GM18907 (cell line): ENCODE measurements at regions not wholly inside any gene's neighbourhood (a gene's known extent, or its start where the extent isn't known, plus 50 kb on each side); places are given as distances from the start of the nearest gene placed in this dataset.

ENCODE experiments used
- ATAC-seq: cut with Tn5 transposase; IDR thresholded peaks from one replicate; pipeline ENCODE4 v1.9.1; 2021; ENCODE audit warnings: mild to moderate bottlenecking, moderate library complexity; ENCODE audit not compliant: unreplicated experiment

DNA sequence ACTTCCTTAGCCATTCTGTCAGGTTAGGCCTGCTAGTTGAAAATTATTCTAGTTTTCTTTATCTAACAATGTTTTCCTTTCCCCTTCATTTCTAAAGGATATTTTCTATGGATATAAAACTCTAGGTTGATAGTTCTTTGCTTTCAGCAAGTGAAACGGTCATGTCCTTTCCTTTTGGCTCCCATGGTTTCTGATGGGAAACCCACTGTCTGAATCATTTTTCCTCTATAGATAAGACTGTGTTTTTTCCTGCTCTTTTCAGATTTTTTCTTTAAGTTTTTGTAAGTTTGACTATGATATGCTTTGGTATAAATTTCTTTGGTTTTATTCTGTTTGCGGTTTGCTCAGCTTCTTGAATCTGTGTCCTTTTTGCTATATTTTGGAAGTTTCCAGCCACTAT, 800.9 kb downstream of the USP25 start:
- ATAC-seq = no peak

GRCh38 chr21:16532840-16533239, 803.1 kb downstream of the USP25 start:
- no peak for ATAC-seq

DNA sequence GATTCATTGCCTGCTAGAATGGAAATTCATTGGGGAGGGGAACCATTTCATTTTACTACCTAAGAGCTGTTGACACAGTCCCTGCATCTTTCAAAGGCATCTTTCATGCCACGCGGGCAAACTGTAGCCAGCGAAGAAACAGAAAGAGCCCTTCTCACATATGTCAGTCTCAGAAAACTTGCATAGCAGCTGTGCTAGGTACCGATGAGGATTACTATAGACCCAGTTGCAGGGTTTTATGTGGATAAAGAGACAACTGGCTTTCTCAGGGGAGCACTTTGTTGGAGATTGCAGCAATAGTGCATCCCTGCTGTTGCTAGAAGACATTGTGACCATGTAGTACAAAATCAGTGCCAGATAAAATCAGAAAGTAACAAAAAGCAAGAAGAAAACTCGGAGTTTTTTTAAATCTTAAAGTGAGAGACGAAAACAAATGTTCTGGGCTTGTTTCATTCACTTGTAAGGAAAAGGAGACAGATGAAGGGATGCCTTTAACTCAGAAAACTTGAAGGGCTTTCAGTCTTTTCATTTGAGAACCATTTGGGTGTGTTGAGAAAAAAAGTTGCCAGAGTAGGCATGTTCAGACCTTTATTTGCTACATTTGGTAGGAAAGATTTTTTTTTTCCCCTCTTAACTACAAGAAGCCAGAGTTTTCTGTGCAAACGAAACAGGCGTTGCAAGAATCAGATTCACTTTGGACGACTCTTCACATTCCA, 804.1 kb downstream of the USP25 start:
- no peak for ATAC-seq

GRCh38 chr21:16534408-16535101, 804.8 kb downstream of the USP25 start:
- ATAC-seq = no peak

- no peak for ATAC-seq
Observed at GRCh38 chr21:16535102-16535422, 805.3 kb downstream of the USP25 start.

DNA sequence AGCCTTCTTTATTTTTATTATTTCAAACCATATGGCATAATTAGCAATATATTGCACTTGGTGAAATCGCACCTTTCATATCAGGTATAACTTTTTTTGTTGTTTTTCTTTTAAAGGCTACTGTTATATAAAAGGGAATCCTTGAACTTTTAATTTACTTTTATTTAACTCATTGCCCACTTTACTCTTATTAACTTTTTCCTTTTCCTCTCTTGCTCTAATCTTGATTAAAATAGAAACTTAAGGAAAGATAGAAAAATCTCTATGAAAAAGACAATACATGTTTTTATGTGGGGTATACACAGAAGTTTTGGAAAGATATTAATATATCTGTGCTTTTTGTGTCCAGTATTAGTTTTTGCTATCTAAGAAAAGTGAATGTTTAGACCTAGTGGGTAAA, 805.8 kb downstream of the USP25 start:
- no peak for ATAC-seq

GRCh38 chr21:16536140-16536539, 806.4 kb downstream of the USP25 start:
- ATAC-seq = no peak

- no peak for ATAC-seq
Observed at GRCh38 chr21:16536643-16537434, 807.1 kb downstream of the USP25 start.

GRCh38 chr21:16537501-16537900, 807.7 kb downstream of the USP25 start:
- no peak for ATAC-seq

- ATAC-seq = no peak
Observed at GRCh38 chr21:16538405-16538804, 808.6 kb downstream of the USP25 start.

DNA sequence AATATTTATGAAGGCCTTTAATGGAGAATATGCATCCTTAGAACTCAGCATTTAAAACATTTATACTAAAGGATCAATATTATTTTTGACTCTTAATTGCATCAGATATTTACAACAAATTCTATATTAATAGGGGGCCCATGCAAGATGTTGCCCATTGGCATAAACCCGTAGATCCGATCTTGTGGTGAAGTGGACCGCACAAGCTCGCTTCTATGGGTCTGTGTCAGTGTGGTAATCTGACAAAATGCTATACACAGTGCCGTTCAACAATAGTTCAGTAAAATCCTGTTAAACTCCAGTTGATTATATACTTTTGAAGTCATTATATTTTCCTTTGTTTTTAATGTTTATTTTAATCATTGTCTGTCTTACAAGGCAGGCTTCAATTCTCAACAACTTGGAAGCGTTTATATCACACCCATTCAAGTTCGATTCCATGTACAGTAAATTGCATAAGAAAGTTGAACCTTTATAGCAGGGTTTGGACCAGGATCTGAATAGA, 809.2 kb downstream of the USP25 start:
- no peak for ATAC-seq

DNA sequence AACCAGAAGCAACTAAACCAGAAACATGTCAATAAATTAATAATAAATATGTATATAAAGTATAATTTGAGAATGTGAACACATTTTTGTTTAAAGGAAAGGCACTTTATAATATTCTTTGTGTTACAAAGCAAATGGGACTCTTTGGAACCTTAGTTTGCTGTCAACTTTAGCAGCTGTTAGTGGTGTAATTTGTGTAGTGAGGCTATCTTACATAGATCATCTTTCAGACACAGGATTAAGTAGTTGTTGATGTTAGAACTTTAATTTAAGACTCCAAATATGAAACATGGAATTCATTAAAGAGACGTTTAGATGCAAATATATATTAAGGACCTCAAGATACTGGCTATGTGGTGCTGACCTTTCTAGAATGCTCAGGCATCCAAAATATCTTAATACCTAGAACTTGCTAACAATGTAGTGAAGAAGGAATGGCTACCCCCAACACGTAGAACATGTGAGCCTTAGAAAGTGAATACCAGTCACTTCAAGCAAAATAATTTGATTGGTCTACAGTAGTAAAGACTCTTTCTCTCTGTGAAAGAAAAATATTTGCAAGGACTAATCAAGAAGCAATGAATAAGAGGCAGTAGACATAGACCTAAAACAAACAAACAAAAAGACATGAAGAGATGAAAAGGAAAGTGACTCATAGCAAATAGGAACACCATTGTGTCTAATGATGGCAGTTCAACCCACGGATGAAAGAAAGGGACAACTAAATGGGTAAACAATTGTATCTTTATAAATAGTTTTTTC, 811.4 kb downstream of the USP25 start:
- ATAC-seq = no peak

GRCh38 chr21:16550118-16550517, 820.3 kb downstream of the USP25 start:
- no peak for ATAC-seq

DNA sequence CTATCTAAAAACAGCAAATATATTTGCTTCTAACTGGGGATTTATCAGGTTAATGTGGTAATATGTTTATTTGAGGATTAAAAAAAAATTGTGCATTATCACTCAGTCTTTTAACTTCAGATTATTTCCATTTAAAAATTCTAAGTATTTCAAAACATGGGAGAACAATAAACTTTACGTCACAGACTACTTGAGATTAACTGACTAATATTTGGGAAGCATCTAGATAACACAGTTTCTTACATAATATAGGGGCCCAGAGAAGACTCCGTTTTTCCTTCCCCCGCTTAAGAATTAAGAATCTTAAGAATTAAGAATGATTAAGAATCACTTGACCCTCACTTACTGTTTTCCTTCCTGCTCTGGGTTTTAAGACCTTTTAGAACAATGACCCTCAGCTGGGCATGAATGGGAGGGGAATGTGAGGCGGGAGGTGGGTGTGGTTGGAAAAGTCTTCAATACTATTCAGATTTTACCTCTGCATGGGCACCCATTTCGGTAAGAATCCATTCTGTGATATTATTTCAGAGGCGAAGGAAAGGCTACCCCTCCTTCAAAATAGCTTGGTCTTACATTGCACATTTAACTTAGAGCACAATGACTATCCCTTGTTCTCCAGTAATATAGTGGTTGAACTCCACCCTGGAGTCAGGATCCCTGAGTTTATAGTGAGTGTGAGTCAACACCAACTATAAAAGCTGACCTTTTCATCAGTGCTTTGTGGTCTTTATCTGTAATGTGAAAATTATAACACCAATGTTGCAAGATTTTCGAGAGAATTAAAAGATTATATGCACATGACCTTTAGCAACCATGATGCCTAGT, 821.3 kb downstream of the USP25 start:
- no peak for ATAC-seq

DNA sequence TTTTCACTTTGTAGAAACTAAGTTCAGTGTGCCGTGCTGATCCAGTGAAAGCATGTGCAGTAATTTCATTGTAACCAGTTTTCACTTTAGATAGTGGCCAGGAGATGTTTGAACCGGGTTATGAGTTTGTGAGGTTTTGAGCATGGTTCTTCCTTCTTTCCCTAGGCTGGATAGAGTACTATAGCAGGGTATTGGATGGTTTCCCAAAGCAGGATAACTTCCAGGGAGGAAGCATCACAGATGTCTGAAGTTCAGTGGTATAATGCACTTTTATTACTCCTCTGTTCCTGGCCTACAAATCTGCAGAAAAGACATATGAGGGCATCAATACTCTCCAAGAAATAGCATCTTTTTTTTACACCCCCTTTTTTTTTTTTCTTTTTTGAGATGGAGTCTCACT, 823.1 kb downstream of the USP25 start:
- no peak for ATAC-seq

GRCh38 chr21:16554503-16554902, 824.7 kb downstream of the USP25 start:
- ATAC-seq = no peak

DNA sequence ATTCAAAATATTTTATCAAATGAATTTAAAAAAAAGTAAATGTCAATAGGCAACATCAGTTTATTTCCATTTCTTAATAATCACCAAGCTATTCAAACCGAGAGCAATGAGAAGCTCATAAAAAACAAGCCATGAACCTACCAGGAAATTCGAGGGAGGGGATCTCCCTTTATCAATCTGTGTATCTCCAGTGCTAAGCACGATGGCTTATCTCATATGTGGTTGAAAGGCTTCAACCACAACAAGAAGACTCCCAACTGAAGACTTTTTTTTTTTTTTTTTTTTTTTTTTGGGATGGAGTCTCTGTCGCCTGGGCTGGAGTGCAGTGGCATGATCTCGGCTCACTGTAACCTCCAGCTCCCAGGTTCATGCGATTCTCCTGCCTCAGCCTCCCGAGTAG, 833.3 kb downstream of the USP25 start:
- no peak for ATAC-seq

DNA sequence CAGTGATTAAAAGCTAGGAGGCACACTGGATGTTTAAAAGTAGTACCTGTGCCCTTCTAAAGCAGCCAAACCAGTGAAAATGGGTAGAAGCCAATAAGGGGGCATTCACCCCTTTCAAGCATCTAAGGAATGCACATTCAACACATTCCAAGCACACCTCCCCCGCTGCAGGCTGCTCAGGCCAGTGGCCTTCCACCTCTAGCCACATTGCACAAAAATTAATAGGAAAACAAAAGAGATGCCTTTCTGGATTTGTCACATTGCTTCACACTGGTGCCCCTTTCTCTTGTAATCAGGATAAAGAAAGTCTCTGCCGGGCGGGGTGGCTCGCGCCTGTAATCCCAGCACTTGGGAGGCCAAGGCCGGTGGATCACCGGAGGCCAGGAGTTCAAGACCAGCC, 834.0 kb downstream of the USP25 start:
- ATAC-seq = no peak

DNA sequence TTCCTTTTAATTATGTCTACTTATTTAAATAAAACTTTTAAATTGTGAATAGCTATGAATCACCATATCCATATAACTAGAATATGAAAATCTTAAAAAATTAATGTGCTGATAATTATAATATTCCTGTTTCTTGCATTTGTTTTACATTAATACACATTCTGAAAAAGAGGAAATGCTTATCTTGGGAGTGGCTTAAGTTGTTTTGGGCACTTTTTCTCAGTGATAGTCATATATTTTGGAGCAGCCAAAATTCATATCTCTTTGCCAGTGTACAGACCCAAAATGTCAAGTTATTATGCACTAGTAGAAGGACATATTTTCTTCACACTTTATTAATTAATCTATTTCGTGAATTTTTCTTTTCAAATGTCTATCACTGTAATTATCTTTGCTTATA, 838.5 kb downstream of the USP25 start:
- ATAC-seq = no peak

GRCh38 chr21:16568661-16569060, 838.9 kb downstream of the USP25 start:
- ATAC-seq = no peak
